Left ventricle myocardium inferior (tissue), 1 donor: ENCODE measurements at regions not wholly inside any gene's neighbourhood (a gene's known extent, or its start where the extent isn't known, plus 50 kb on each side); places are given as distances from the start of the nearest gene placed in this dataset.

Source experiments
- DNase-seq: peaks from one replicate; pipeline ENCODE4 v3.0.0-alpha.2; 2020
- H3K27ac ChIP-seq: fragments of 200-600 bp; replicated peaks from 2 replicates; pipeline ENCODE4 v1.8.0; 2021
- H3K27me3 ChIP-seq: fragments of 200-600 bp; 2 replicates; pipeline ENCODE4 v1.8.0; 2021; ENCODE audit warnings: low read depth
- H3K36me3 ChIP-seq: fragments of 200-600 bp; 2 replicates; pipeline ENCODE4 v1.8.0; 2021
- H3K4me1 ChIP-seq: fragments of 200-600 bp; 2 replicates; pipeline ENCODE4 v1.8.0; 2021
- H3K4me3 ChIP-seq: fragments of 200-600 bp; 2 replicates; pipeline ENCODE4 v1.8.0; 2021; ENCODE audit warnings: mild to moderate bottlenecking, moderate library complexity
- H3K9me3 ChIP-seq: fragments of 200-600 bp; replicated peaks from 2 replicates; pipeline ENCODE4 v1.8.0; 2021
- intact Hi-C: fragments of 100-400 bp; cut with micrococcal nuclease; formaldehyde crosslinking; loops from one replicate; pipeline ENCODE4 v1.11.0; 2022
- TF ChIP-seq, protein P1 (sequence below): fragments of 200-600 bp; IDR thresholded peaks from 2 replicates; pipeline ENCODE4 v1.8.0; 2021; ENCODE audit warnings: antibody characterized with exemption, mild to moderate bottlenecking, borderline replicate concordance
- donor health status: DM: no; HTN: yes; CAD: no; lungs with severe emphysema.

DNA sequence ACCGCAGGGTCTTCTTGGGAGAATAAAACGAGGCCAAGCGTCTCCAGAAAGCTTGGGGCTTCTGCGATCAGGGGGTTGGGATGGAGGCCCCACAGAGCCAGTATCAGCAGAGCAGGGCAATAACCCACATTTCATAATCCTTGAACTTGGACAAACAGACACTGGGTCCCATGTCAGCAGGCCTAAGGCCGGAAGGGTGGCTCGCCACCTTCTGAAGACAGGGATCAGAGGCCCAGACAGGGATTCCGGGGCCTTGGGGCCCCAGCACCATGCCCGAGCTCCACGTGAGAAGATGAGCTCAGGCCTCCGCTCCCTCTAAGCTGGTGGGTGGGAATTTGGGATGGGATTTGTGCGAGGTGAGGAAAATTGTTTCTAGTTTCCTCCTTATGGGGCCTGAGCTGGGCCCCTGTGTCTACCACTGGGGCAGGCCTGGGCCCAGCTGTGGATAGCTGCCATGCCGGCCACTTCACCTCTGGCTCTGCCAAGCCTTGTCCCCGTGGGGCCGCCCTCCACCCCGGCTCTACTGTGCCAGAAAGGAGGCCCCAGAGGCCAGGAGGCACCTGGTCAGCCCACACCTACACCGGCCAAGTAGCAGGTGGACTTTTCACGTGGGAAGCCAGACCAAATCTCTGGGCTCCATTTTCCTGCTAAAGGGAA is 67.2 kb upstream of the DLK1 start:
- Histone ChIP-seq H3K4me3 (no peak overlapping the region), H3K4me1 (peaks cover 3% of the 10 kb centered on the region), H3K27me3 (peaks cover 50% of the 10 kb centered on the region), H3K9me3 (no peaks in the 10 kb centered on the region), H3K36me3 (no peaks in the 10 kb centered on the region), H3K27ac (no peak overlapping the region)
- intact Hi-C loops = no loop called here
- TF ChIP-seq, protein P1, sequence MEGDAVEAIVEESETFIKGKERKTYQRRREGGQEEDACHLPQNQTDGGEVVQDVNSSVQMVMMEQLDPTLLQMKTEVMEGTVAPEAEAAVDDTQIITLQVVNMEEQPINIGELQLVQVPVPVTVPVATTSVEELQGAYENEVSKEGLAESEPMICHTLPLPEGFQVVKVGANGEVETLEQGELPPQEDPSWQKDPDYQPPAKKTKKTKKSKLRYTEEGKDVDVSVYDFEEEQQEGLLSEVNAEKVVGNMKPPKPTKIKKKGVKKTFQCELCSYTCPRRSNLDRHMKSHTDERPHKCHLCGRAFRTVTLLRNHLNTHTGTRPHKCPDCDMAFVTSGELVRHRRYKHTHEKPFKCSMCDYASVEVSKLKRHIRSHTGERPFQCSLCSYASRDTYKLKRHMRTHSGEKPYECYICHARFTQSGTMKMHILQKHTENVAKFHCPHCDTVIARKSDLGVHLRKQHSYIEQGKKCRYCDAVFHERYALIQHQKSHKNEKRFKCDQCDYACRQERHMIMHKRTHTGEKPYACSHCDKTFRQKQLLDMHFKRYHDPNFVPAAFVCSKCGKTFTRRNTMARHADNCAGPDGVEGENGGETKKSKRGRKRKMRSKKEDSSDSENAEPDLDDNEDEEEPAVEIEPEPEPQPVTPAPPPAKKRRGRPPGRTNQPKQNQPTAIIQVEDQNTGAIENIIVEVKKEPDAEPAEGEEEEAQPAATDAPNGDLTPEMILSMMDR = no peak
- no peak for DNase-seq

DNA sequence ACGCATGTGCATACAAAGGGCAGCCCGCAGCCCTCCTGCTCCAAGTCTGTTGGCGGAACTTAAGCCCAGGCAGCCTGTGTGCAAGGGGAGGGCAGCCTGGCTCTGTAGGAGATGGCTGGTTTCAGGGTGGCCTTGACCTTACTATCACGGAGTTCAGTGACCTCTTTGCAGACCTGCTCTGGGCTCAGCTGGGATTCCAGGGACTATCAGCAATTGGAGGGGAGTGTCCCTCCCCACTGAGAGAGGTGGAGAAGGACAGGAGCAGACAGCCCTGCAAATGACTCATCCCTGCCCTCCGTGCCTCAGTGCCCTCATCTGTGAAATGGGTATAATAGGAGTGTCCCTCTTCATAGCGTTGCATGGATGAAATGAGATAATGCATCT is 66.2 kb upstream of the DLK1 start:
- H3K27me3 ChIP-seq = peaks cover 50% of the 10 kb centered on the region
- no peak overlapping the region for H3K27ac ChIP-seq
- peaks cover 3% of the 10 kb centered on the region for H3K4me1 ChIP-seq
- no peak overlapping the region for H3K4me3 ChIP-seq
- no peak for DNase-seq
- H3K9me3 ChIP-seq = no peaks in the 10 kb centered on the region
- intact Hi-C loops = no loop called here
- TF ChIP-seq, protein P1 = no peak
- H3K36me3 ChIP-seq = no peaks in the 10 kb centered on the region

DNA sequence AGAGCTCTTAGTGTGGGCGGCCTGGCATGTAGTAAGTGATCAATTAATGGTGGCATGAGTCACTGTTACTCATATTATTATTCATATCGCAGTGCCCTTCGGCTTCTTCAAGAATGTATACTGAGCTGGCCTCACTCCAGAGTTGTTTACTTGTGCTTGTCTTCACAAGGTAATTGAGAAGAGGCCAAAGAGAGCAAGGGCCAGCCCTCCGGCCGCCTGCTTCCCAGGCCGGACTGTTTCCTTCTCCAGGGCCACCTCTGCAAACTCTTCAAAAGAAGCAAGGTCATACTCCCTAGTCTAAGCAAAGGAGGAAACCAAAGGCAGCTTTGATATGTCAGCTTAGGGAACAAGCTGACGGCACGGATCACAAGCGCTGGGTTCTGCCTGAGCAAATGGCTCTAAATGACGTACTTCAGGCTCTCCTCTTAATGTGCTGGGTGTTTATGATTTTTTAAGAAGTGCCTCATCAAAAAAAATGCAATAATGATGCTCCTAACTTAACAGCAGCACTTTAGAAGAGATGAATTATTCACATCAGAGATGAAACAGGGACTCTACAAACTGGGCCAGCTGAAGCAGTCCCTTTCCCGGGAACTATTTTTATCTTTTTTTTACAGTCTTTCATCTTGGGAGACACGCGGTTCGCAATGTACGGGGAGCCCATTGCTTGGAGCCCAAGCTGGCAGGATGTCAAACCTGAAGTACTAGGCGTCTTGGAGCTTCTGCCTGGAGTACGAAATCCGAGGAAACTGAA is 65.6 kb upstream of the DLK1 start:
- Histone ChIP-seq H3K9me3 (no peaks in the 10 kb centered on the region), H3K4me1 (peaks cover 6% of the 10 kb centered on the region), H3K4me3 (no peak overlapping the region), H3K36me3 (no peaks in the 10 kb centered on the region), H3K27me3 (peaks cover 50% of the 10 kb centered on the region), H3K27ac (no peak overlapping the region)
- intact Hi-C loops = no loop called here
- TF ChIP-seq, protein P1 = no peak
- no peak for DNase-seq

DNA sequence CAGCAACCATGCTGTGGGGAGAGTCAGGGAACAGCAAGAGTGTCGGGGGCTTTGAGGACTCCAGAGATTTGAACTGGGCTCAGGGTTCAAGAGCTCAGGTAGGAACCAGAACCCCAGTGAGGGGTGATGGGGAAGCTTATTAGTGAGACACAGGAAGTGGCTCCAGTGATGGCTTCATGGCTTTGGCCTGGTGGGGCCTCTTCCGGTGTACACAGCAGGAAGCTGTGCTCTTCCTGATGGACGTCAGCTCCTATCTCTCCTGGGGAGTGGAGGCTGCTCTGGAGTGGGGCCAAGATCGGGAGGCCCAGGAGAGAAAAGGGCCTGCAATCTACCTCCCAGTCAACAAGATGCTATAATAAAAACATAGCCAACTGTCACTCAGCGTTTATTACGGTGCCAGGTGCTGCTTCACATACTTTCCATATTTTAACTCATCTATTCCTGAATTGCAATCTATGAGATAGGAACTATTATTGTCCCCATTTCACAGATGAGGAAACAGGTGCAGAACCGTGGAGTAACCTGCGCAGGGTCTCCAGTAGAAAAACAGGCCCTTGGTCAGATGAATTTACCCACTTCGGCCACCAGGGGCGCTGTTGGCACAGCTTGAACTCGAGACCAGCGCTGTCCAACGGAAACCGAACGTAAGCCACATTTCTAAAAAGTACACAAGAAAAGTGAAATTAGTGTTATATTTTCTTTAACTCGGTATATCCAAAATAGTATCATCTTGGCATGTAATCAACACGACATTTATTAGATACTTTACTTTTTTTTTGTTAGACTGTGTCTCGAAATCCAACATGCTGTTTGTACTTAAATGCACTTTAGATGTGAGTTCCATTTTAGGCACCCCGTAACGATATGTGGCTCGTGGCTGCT is 63.6 kb upstream of the DLK1 start:
- peak; percentile 59 for DNase-seq
- no peaks in the 10 kb centered on the region for H3K36me3 ChIP-seq
- no peak overlapping the region for H3K4me3 ChIP-seq
- no peaks in the 10 kb centered on the region for H3K9me3 ChIP-seq
- intact Hi-C loops = no loop called here
- TF ChIP-seq, protein P1 = peak; percentile 88
- peaks cover 50% of the 10 kb centered on the region for H3K27me3 ChIP-seq
- peaks cover 6% of the 10 kb centered on the region for H3K4me1 ChIP-seq
- H3K27ac ChIP-seq = no peak overlapping the region

DNA sequence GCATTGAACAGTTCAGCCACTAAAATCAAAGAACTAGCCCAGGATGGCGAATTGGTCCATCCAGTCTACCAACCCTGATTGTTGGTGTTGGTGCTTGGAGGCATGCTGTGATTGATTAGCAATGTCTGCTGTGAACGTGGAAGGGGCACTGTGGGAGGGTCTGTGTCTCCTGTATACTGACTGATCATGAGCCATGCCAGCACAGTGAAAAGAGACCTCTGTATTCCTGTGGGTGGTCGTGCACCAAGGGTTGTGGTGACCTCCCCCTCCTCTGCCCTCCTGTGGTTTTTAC is 63.0 kb upstream of the DLK1 start:
- Histone ChIP-seq H3K27ac (no peak overlapping the region), H3K27me3 (peaks cover 54% of the 10 kb centered on the region), H3K4me3 (no peak overlapping the region), H3K36me3 (no peaks in the 10 kb centered on the region), H3K4me1 (peaks cover 8% of the 10 kb centered on the region), H3K9me3 (no peaks in the 10 kb centered on the region)
- DNase-seq = no peak
- TF ChIP-seq, protein P1 = no peak
- intact Hi-C loops = no loop called here
